ENCODE measurements at regions not wholly inside any gene's neighbourhood (a gene's known extent, or its start where the extent isn't known, plus 50 kb on each side); places are given as distances from the start of the nearest gene placed in this dataset.

- TF ChIP-seq MAX (IDR thresholded peaks at IDR 0.05) = no peak
- TF ChIP-seq CTCF (IDR thresholded peaks at IDR 0.05; ENCODE audit: low read depth, low read length, missing input control) = no peak
- no peak for TF ChIP-seq REST (IDR thresholded peaks at IDR 0.05)
- no peak for TF ChIP-seq FOXA2 (IDR thresholded peaks at IDR 0.05)
- no peak for TF ChIP-seq GABPA (IDR thresholded peaks at IDR 0.05 in 1 of 2, conservative IDR thresholded peaks at IDR 0.05 in 1 of 2)
- no peak for TF ChIP-seq JUND (IDR thresholded peaks at IDR 0.05)
- TF ChIP-seq YY1 (IDR thresholded peaks at IDR 0.05) = no peak
- TF ChIP-seq RXRA (IDR thresholded peaks at IDR 0.05) = no peak
- no peak for TF ChIP-seq ATF3 (IDR thresholded peaks at IDR 0.05)
- no peak for TF ChIP-seq TAF1 (conservative IDR thresholded peaks at IDR 0.05)
Measured at GRCh38 chr22:44609400-44609988, 92.5 kb upstream of the PRR5 start.

All from liver (tissue), 3 donors.